ENCODE measurements at regions not wholly inside any gene's neighbourhood (a gene's known extent, or its start where the extent isn't known, plus 50 kb on each side); places are given as distances from the start of the nearest gene placed in this dataset.

- no peak overlapping the region for H2AK5ac ChIP-seq (ENCODE audit: low read depth, low read length)
- H3K36me3 ChIP-seq (ENCODE audit: control insufficient read depth in 2 of 4, insufficient read depth in 4 of 4, low read length in 3 of 4), result no peaks in the 10 kb centered on the region
- FAIRE-seq, result no peak
- H4K8ac ChIP-seq (ENCODE audit: extremely low read depth, insufficient read depth, low read length), result no peak overlapping the region
- H4K91ac ChIP-seq (replicated peaks; ENCODE audit: insufficient read length, low read length), result peak overlapping the region; percentile 15
- H2BK12ac ChIP-seq (ENCODE audit: low read depth, low read length), result peak overlapping the region; percentile 82; the same call in 1 of the 2 replicates
- H2BK5ac ChIP-seq (ENCODE audit: low read depth, low read length), result no peak overlapping the region
- H3K9ac ChIP-seq (replicated peaks in 1 of 4; ENCODE audit: extremely low read depth in 1 of 4, low read depth in 3 of 4, low read length in 3 of 4), result no peak overlapping the region
- no peak overlapping the region for H3K14ac ChIP-seq (ENCODE audit: insufficient read length)
- H3K4ac ChIP-seq (replicated peaks; ENCODE audit: insufficient read length, low read depth, low read length), result peak overlapping the region; percentile 14
- no peak overlapping the region for H3K4me3 ChIP-seq (ENCODE audit: extremely low read depth in 1 of 4, insufficient read depth in 2 of 4, low read depth in 3 of 4, low read length in 4 of 4)
- peak overlapping the region; percentile 84; the same call in 1 of the 2 replicates for H2BK20ac ChIP-seq (ENCODE audit: low read length)
- H4K20me1 ChIP-seq (replicated peaks in 1 of 2; ENCODE audit: control insufficient read depth in 1 of 2, insufficient read depth in 2 of 2, low read length in 2 of 2), result no peaks in the 10 kb centered on the region
- H2AFZ ChIP-seq (ENCODE audit: low read length), result no peak overlapping the region
- no peak overlapping the region for H2BK120ac ChIP-seq (replicated peaks; ENCODE audit: low read depth, low read length)
- no peak overlapping the region for H3K4me2 ChIP-seq (ENCODE audit: insufficient read depth in 1 of 2, low read depth in 2 of 2, low read length in 2 of 2)
- H3K18ac ChIP-seq (ENCODE audit: extremely low read depth, low read length), result peak overlapping the region; percentile 21; the same call in 1 of the 2 replicates
- peaks cover 6% of the 10 kb centered on the region; the same call in 1 of the 2 replicates for H3K23me2 ChIP-seq (ENCODE audit: low read depth, low read length)
- POLR2A ChIA-PET (ENCODE audit: partially characterized antibody), result interaction anchor here (0.7 to 1.6 kb wide), 8 partner anchors 9 to 500 kb away, joined by 3 to 4 read pairs (median 4); no protein-coding TSS in a partner anchor
- peaks cover 0 to 24% (median 17%) of the 10 kb centered on the region in 4 experiments; a peak in 5 of 7 replicates for H3K27me3 ChIP-seq (replicated peaks in 1 of 4; ENCODE audit: control insufficient read depth in 3 of 4, extremely low read depth in 1 of 4, insufficient read depth in 3 of 4, low read length in 3 of 4)
- H4K5ac ChIP-seq (ENCODE audit: insufficient read length, low read depth, low read length), result no peak overlapping the region
- DNase-seq (ENCODE audit: low read depth in 1 of 2, low spot score in 2 of 2), result no peak
- peaks cover 0 to 13% (median 4%) of the 10 kb centered on the region in 4 experiments; a peak in 4 of 7 replicates for H3K4me1 ChIP-seq (replicated peaks in 1 of 4; ENCODE audit: control insufficient read depth in 3 of 4, insufficient read depth in 4 of 4, low read length in 3 of 4)
- no peaks in the 10 kb centered on the region for H3K9me3 ChIP-seq (ENCODE audit: insufficient read depth in 2 of 2, low read depth in 1 of 2, low read length in 1 of 2)
- no peaks in the 10 kb centered on the region for H3K79me2 ChIP-seq (ENCODE audit: control insufficient read depth in 1 of 2, insufficient read depth in 2 of 2, low read length in 2 of 2)
- H3K79me1 ChIP-seq (ENCODE audit: low read depth, low read length), result no peaks in the 10 kb centered on the region
- CTCF ChIA-PET (ENCODE audit: partially characterized antibody), result interaction anchor here (0.7 to 6.9 kb wide), 21 partner anchors 11 to 281 kb away, joined by 3 to 80 read pairs (median 5); no protein-coding TSS in a partner anchor
- no peak overlapping the region for H3K27ac ChIP-seq (ENCODE audit: low read depth, low read length)
- WGBS, 2 experiments (ENCODE audit: extremely low coverage in 1 of 2, insufficient coverage in 1 of 2, insufficient read length in 1 of 2, insufficient replicate concordance in 2 of 2, low coverage in 1 of 2, low lambda C conversion rate in 2 of 2, missing lambda C conversion rate in 1 of 2), result 86% methylated on average over 7 of the region's 7 CpGs; no CpG with 5 or more reads in 1 of the 2 experiments
- no peak overlapping the region for H3K23ac ChIP-seq (ENCODE audit: insufficient read length)
- H2BK15ac ChIP-seq (ENCODE audit: low read length), result 0 out of 2 replicates have a peak overlapping the region, but pooled peaks have one; percentile 0
- no peak overlapping the region for H3K56ac ChIP-seq (replicated peaks; ENCODE audit: insufficient read length, low read depth, low read length)
- TF ChIP-seq ATF3 (IDR thresholded peaks at IDR 0.05; ENCODE audit: insufficient read depth, low read depth, low read length) (no peak), BRCA1 (IDR thresholded peaks at IDR 0.05; ENCODE audit: low read depth, low read length) (no peak), TEAD4 (IDR thresholded peaks at IDR 0.05; ENCODE audit: low read depth, low read length) (no peak), RNF2 (IDR thresholded peaks at IDR 0.05; ENCODE audit: borderline replicate concordance, low read depth, low read length, missing control alignments, poor library complexity, severe bottlenecking) (no peak), POLR2AphosphoS5 (IDR thresholded peaks at IDR 0.05; ENCODE audit: low read depth, low read length) (no peak), EZH2 (IDR thresholded peaks at IDR 0.05; ENCODE audit: low read depth, low read length, severe bottlenecking) (no peak), USF2 (IDR thresholded peaks at IDR 0.05; ENCODE audit: low read length) (no peak), CTCF (IDR thresholded peaks at IDR 0.05; ENCODE audit: control extremely low read depth in 1 of 3, insufficient read depth in 1 of 3, low read depth in 1 of 3, low read length in 3 of 3) (no peak)
These were observed 73.1 kb downstream of the ZIC5 start for GRCh38 chr13:99898421-99898820.

Data from H1 (cell line).